Liver (tissue), 8 donors: ENCODE measurements at regions not wholly inside any gene's neighbourhood (a gene's known extent, or its start where the extent isn't known, plus 50 kb on each side); places are given as distances from the start of the nearest gene placed in this dataset.

Experiments
- DNase-seq: peaks from one replicate; pipeline ENCODE4 v3.0.0-alpha.2; 2017; ENCODE audit warnings: low spot score
- H3K27ac ChIP-seq, 2 donors: one replicate each; pipeline ENCODE4 v1.7.0; 2013; ENCODE audit warnings: inconsistent platforms in 2 of 2, low read length in 2 of 2, control low read depth in 1 of 2, low read depth in 1 of 2, mild to moderate bottlenecking in 1 of 2
- H3K27me3 ChIP-seq, 4 donors: one replicate each; pipeline versions ENCODE4 v1.6.1 to v1.7.0; 2013; ENCODE audit warnings: low read length in 3 of 4, inconsistent platforms in 1 of 4, mild to moderate bottlenecking in 1 of 4, moderate library complexity in 1 of 4; ENCODE audit not compliant: control insufficient read depth in 4 of 4, insufficient read depth in 4 of 4
- H3K36me3 ChIP-seq, 4 donors: one replicate each; pipeline versions ENCODE4 v1.6.1 to v1.7.0; 2013; ENCODE audit warnings: low read length in 3 of 4, mild to moderate bottlenecking in 3 of 4, low read depth in 1 of 4, moderate library complexity in 1 of 4; ENCODE audit not compliant: control insufficient read depth in 4 of 4, insufficient read depth in 3 of 4
- H3K4me1 ChIP-seq, 4 donors: one replicate each; pipeline versions ENCODE4 v1.6.1 to v1.7.0; 2013; ENCODE audit warnings: low read length in 3 of 4, mild to moderate bottlenecking in 3 of 4, moderate library complexity in 1 of 4; ENCODE audit not compliant: control insufficient read depth in 4 of 4, insufficient read depth in 4 of 4
- H3K4me3 ChIP-seq, 3 donors: one replicate each; pipeline versions ENCODE4 v1.6.1 to v1.7.0; 2013; ENCODE audit warnings: low read length in 3 of 3, control low read depth in 1 of 3, low read depth in 1 of 3, mild to moderate bottlenecking in 1 of 3
- H3K9ac ChIP-seq, 2 donors: one replicate each; pipeline ENCODE4 v1.7.0; 2013; ENCODE audit warnings: low read length in 2 of 2, mild to moderate bottlenecking in 2 of 2, moderate library complexity in 2 of 2, control low read depth in 1 of 2, low read depth in 1 of 2
- H3K9me3 ChIP-seq, 4 donors: one replicate each; pipeline versions ENCODE4 v1.6.1 to v1.7.0; 2013; ENCODE audit warnings: low read length in 3 of 4; ENCODE audit not compliant: control insufficient read depth in 4 of 4
- CTCF ChIP-seq: fragments of 150-350 bp; IDR thresholded peaks from 2 replicates; pipeline ENCODE4 v1.5.1; 2017; ENCODE audit warnings: improper control_type of control experiment, low read depth, low read length; ENCODE audit not compliant: missing input control
- EGR1 ChIP-seq, 2 donors: IDR thresholded peaks; 2 replicates each; pipeline ENCODE4 v1.6.1; 2016 to 2018; ENCODE audit warnings: antibody characterized with exemption in 2 of 2, low read depth in 2 of 2
- FOXA1 ChIP-seq: IDR thresholded peaks from 2 replicates; pipeline ENCODE4 v1.6.1; 2016; ENCODE audit warnings: antibody characterized with exemption
- HNF4G ChIP-seq: IDR thresholded peaks from 2 replicates; pipeline ENCODE4 v1.6.1; 2016; ENCODE audit warnings: antibody characterized with exemption
- MAX ChIP-seq: IDR thresholded peaks from 2 replicates; pipeline ENCODE4 v1.6.1; 2016; ENCODE audit warnings: antibody characterized with exemption
- NR2F2 ChIP-seq: IDR thresholded peaks from 2 replicates; pipeline ENCODE4 v1.6.1; 2016; ENCODE audit warnings: antibody characterized with exemption
- REST ChIP-seq: IDR thresholded peaks from 2 replicates; pipeline ENCODE4 v1.6.1; 2016; ENCODE audit warnings: antibody characterized with exemption, mild to moderate bottlenecking
- YY1 ChIP-seq: IDR thresholded peaks from 2 replicates; pipeline ENCODE4 v1.6.1; 2016; ENCODE audit warnings: antibody characterized with exemption, mild to moderate bottlenecking
- ZBTB33 ChIP-seq: IDR thresholded peaks from 2 replicates; pipeline ENCODE4 v1.6.1; 2016; ENCODE audit warnings: antibody characterized with exemption
- WGBS: extraction: QIAGEN DNeasy Blood & Tissue Kit; methylation state at CpG from one replicate; pipeline ENCODE4 v1.1.7; 2013; 5-methylcytosine and 5-hydroxymethylcytosine counted together
- donor health status: healthy.
- donor health status: healthy.
- donor health status: healthy.
- donor health status: healthy.
- donor health status: healthy.

- no peak for TF ChIP-seq MAX
- no peak for TF ChIP-seq FOXA1
These were observed 73.5 kb upstream of the ANKRD55 start (continued) for GRCh38 chr5:56306433-56307150.

- WGBS, result 90% methylated on average over 4 of the region's 4 CpGs
- no peaks in the 10 kb centered on the region for H3K27me3 ChIP-seq
- no peak for DNase-seq
- no peak overlapping the region for H3K4me3 ChIP-seq
- TF ChIP-seq NR2F2, result no peak
- no peak for TF ChIP-seq YY1
- TF ChIP-seq HNF4G, result no peak
- TF ChIP-seq FOXA1, result no peak
- TF ChIP-seq EGR1 (IDR thresholded peaks at IDR 0.05; ENCODE audit: low read depth in 2 of 2), result no peak
- peaks cover 0 to 4% (median 0%) of the 10 kb centered on the region in 4 donors for H3K9me3 ChIP-seq
- no peak overlapping the region for H3K27ac ChIP-seq
- H3K9ac ChIP-seq, result no peak overlapping the region
- no peaks in the 10 kb centered on the region for H3K4me1 ChIP-seq
- H3K36me3 ChIP-seq, result no peaks in the 10 kb centered on the region
These were observed 72.1 kb upstream of the ANKRD55 start for GRCh38 chr5:56305001-56305950.

GRCh38 chr5:56303511-56303910, 70.4 kb upstream of the ANKRD55 start:
- Histone ChIP-seq H3K27me3 (no peaks in the 10 kb centered on the region), H3K4me1 (no peaks in the 10 kb centered on the region), H3K9ac (no peak overlapping the region), H3K36me3 (no peaks in the 10 kb centered on the region), H3K9me3 (peaks cover 0 to 4% (median 0%) of the 10 kb centered on the region in 4 donors), H3K27ac (no peak overlapping the region), H3K4me3 (no peak overlapping the region)
- 95% methylated on average over 5 of the region's 5 CpGs for WGBS
- no peak for DNase-seq
- TF ChIP-seq REST (no peak), CTCF (no peak), YY1 (no peak), ZBTB33 (no peak)
